OCI-LY7 (cell line): ENCODE measurements at regions not wholly inside any gene's neighbourhood (a gene's known extent, or its start where the extent isn't known, plus 50 kb on each side); places are given as distances from the start of the nearest gene placed in this dataset.

ENCODE experiments used
- BruUV-seq: library from RNA; stranded (reverse); fragments of 400-500 nt; replicated peaks from 2 replicates; lab custom pipeline; 2021; lab: Mats Ljungman, UMichigan
- CTCF ChIA-PET: fragments of 300-600 bp; sonication (Branson Sonifier 250); formaldehyde crosslinking; loops from one replicate; lab custom pipeline; 2022; ENCODE audit warnings: antibody characterized with exemption; ENCODE audit not compliant: unreplicated experiment; lab: Charles Lee
- POLR2A ChIA-PET: fragments of 300-600 bp; sonication (Branson Sonifier 250); formaldehyde crosslinking; loops from one replicate; lab custom pipeline; 2022; ENCODE audit warnings: antibody characterized with exemption; lab: Charles Lee
- DNase-seq: peaks from one replicate; pipeline ENCODE4 v3.0.0-alpha.2; 2015; ENCODE audit warnings: low spot score
- H2AFZ ChIP-seq: fragments of 200-600 bp; sonication (generic), shearing (Covaris generic); 2 replicates; pipeline ENCODE4 v1.6.1; 2014; ENCODE audit warnings: mild to moderate bottlenecking, antibody characterized with exemption, low read length, moderate library complexity
- H3K27ac ChIP-seq: fragments of 200-600 bp; sonication (generic); 2 replicates; pipeline ENCODE4 v1.5.1; 2014; ENCODE audit warnings: mixed run types, low read depth, mild to moderate bottlenecking, moderate library complexity, low read length, inconsistent platforms; ENCODE audit not compliant: poor library complexity, severe bottlenecking
- H3K36me3 ChIP-seq: fragments of 200-600 bp; sonication (generic); 2 replicates; pipeline ENCODE4 v1.6.1; 2014; ENCODE audit warnings: mild to moderate bottlenecking, antibody characterized with exemption, low read length, moderate library complexity, mixed read lengths; ENCODE audit not compliant: insufficient read depth
- H3K4me1 ChIP-seq: fragments of 200-600 bp; sonication (generic); 2 replicates; pipeline ENCODE4 v1.5.1; 2014; ENCODE audit warnings: mild to moderate bottlenecking, low read length; ENCODE audit not compliant: insufficient read depth, poor library complexity, severe bottlenecking
- H3K4me2 ChIP-seq: fragments of 200-600 bp; sonication (generic); 2 replicates; pipeline ENCODE4 v1.6.1; 2014; ENCODE audit warnings: mild to moderate bottlenecking, low read length
- H3K4me3 ChIP-seq: fragments of 200-600 bp; sonication (generic); 2 replicates; pipeline ENCODE4 v1.5.1; 2014; ENCODE audit warnings: mild to moderate bottlenecking, low read depth, low read length; ENCODE audit not compliant: poor library complexity, severe bottlenecking
- H3K79me2 ChIP-seq: fragments of 200-600 bp; sonication (generic); 2 replicates; pipeline ENCODE4 v1.6.1; 2016; ENCODE audit warnings: low read depth, mild to moderate bottlenecking, low read length, moderate library complexity, mixed read lengths; ENCODE audit not compliant: insufficient read depth
- H3K9me2 ChIP-seq: fragments of 200-600 bp; sonication (generic); 2 replicates; pipeline ENCODE4 v1.6.1; 2016; ENCODE audit warnings: mild to moderate bottlenecking, low read length, mixed read lengths; ENCODE audit not compliant: insufficient read depth
- H3K9me3 ChIP-seq: fragments of 200-600 bp; sonication (generic); 2 replicates; pipeline ENCODE4 v1.6.1; 2014; ENCODE audit warnings: mild to moderate bottlenecking, mixed run types, low read length, mixed read lengths
- H4K20me1 ChIP-seq: fragments of 200-600 bp; sonication (generic); 2 replicates; pipeline ENCODE4 v1.6.1; 2014; ENCODE audit warnings: mild to moderate bottlenecking, antibody characterized with exemption, low read length, moderate library complexity, mixed read lengths; ENCODE audit not compliant: insufficient read depth
- CTCF ChIP-seq: fragments of 200-600 bp; sonication (generic); conservative IDR thresholded peaks from 2 replicates; pipeline ENCODE4 v1.5.1; 2014; ENCODE audit warnings: mild to moderate bottlenecking, antibody characterized with exemption, low read length, moderate library complexity, mixed read lengths
- EZH2phosphoT487 ChIP-seq: fragments of 200-600 bp; sonication (generic); IDR thresholded peaks from 2 replicates; pipeline ENCODE4 v1.6.1; 2018; ENCODE audit warnings: low read depth, borderline replicate concordance, mild to moderate bottlenecking, mixed run types, antibody characterized with exemption, low read length, moderate library complexity, mixed read lengths
- intact Hi-C: fragments of 100-400 bp; cut with micrococcal nuclease; formaldehyde crosslinking; loops from one replicate; pipeline ENCODE4 v1.10.0; 2022; ENCODE audit not compliant: unreplicated experiment

GRCh38 chr3:150117076-150117475 is 146.4 kb upstream of the PFN2 start:
- POLR2A ChIA-PET = no interaction called here

DNA sequence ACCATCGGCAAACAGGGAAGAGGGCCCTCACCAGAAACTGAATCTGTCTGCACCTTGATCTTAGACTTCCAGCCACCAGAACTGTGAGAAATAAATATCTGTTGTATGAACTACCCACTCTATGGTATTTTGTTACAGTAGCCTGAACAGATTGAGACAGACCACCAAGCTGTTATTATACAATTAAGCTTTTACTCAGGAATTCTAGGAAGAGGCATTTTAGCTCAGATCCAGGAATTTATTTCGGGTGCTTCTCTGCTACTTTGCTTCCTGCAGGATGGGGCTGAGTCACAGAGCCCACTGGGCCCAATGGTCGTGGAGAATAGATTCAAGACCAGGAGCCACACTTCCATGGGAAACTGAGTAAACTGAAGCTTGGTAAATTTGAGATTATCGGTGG is 145.5 kb upstream of the PFN2 start:
- H3K9me2 ChIP-seq = no peaks in the 10 kb centered on the region
- H3K4me2 ChIP-seq = no peak overlapping the region
- no peaks in the 10 kb centered on the region for H3K4me1 ChIP-seq
- ChIA-PET CTCF (interaction anchor here (0.6 kb wide), 1 partner anchor 1254 kb away, joined by 3 read pairs; no protein-coding TSS in a partner anchor), POLR2A (no interaction called here)
- intact Hi-C loops = no loop called here
- no peaks in the 10 kb centered on the region for H3K9me3 ChIP-seq
- H3K36me3 ChIP-seq = no peaks in the 10 kb centered on the region
- TF ChIP-seq EZH2phosphoT487 (no peak), CTCF (no peak)
- H3K79me2 ChIP-seq = no peaks in the 10 kb centered on the region
- no peak overlapping the region for H3K4me3 ChIP-seq
- DNase-seq = no peak
- no peak overlapping the region for H3K27ac ChIP-seq
- BruUV-seq = no TSS peak
- H4K20me1 ChIP-seq = no peaks in the 10 kb centered on the region
- H2AFZ ChIP-seq = no peak overlapping the region

More at GRCh38 chr3:150117076-150117475, 146.4 kb upstream of the PFN2 start:
- no peaks in the 10 kb centered on the region for H3K4me1 ChIP-seq
- H3K27ac ChIP-seq = no peak overlapping the region
- CTCF ChIA-PET = no interaction called here
- H3K9me2 ChIP-seq = no peaks in the 10 kb centered on the region
- H3K4me3 ChIP-seq = no peak overlapping the region
- H3K79me2 ChIP-seq = no peaks in the 10 kb centered on the region
- H3K9me3 ChIP-seq = no peaks in the 10 kb centered on the region
- DNase-seq = no peak
- no peak overlapping the region for H3K4me2 ChIP-seq
- H3K36me3 ChIP-seq = no peaks in the 10 kb centered on the region
- intact Hi-C loops = no loop called here
- BruUV-seq = no TSS peak
- no peak overlapping the region for H2AFZ ChIP-seq
- TF ChIP-seq CTCF (no peak), EZH2phosphoT487 (no peak)
- no peaks in the 10 kb centered on the region for H4K20me1 ChIP-seq

- H3K27ac ChIP-seq = no peak overlapping the region
- no peak overlapping the region for H2AFZ ChIP-seq
- no TSS peak for BruUV-seq
- no peaks in the 10 kb centered on the region for H3K79me2 ChIP-seq
- POLR2A ChIA-PET = interaction anchor here (0.7 kb wide), 1 partner anchor 16 kb away, joined by 3 read pairs; no protein-coding TSS in a partner anchor
- no peak for DNase-seq
- H3K4me1 ChIP-seq = no peaks in the 10 kb centered on the region
- no peaks in the 10 kb centered on the region for H3K9me2 ChIP-seq
- intact Hi-C loops = no loop called here
- no peaks in the 10 kb centered on the region for H3K36me3 ChIP-seq
- no peak overlapping the region for H3K4me3 ChIP-seq
- CTCF ChIA-PET = no interaction called here
- no peaks in the 10 kb centered on the region for H4K20me1 ChIP-seq
- TF ChIP-seq CTCF (no peak), EZH2phosphoT487 (no peak)
- no peaks in the 10 kb centered on the region for H3K9me3 ChIP-seq
- no peak overlapping the region for H3K4me2 ChIP-seq
Measured at GRCh38 chr3:150114873-150115540, 144.3 kb upstream of the PFN2 start.
